Heart left ventricle (tissue), 13 donors: ENCODE measurements at regions not wholly inside any gene's neighbourhood (a gene's known extent, or its start where the extent isn't known, plus 50 kb on each side); places are given as distances from the start of the nearest gene placed in this dataset.

ENCODE experiments used
- CTCF ChIP-seq, 12 donors: fragments of 200-600 bp; sonication (generic) in 4 of 12; IDR thresholded peaks; one replicate each; pipeline versions ENCODE4 v1.5.0 to v1.8.0; 2018 to 2022; ENCODE audit warnings: antibody characterized with exemption in 12 of 12, mild to moderate bottlenecking in 5 of 12
- POLR2A ChIP-seq, 2 donors: fragments of 450-650 bp; IDR thresholded peaks; one replicate each; pipeline ENCODE4 v1.6.1; 2017; ENCODE audit warnings: antibody characterized with exemption in 2 of 2, mild to moderate bottlenecking in 2 of 2, moderate library complexity in 2 of 2
- donor health status: ischemic (EF 13 %, LVEDD 7.1; RV severe dilation, severe dysfunction).
- donor health status: DM: no; HTN: yes; CAD: no.
- donor health status: DM: no; HTN: no; CAD: no.
- donor health status: ischemic (EF 25% LVEDD 6.9; RV normal size, moderate dysfunction).
- donor health status: ischemic (EF 25% LVEDD 5.7; RV mildly dilated, moderate dysfunction).
- donor health status: ischemic (EF 35%, LVEDD 5.7; RV mildly dilated, moderate dysfunction).
- donor health status: nonischemic (EF 11% LVEDD 7.7; RV severe dilation, severe dysfunction).
- donor health status: DM: yes; HTN: yes; CAD: no.
- donor health status: PGD.
- donor health status: ischemic (EF 29% LVEDD 5.4; RV normal size, mild dysfunction).
- donor health status: nonischemic (EF 23%, LVEDD 6.1; RV moderate dilation, normal function).

GRCh38 chr2:234175649-234176048 lies 125.1 kb downstream of the SPP2 start:
- TF ChIP-seq CTCF (IDR thresholded peaks at IDR 0.05) (no peak), POLR2A (IDR thresholded peaks at IDR 0.05) (no peak)
